ENCODE measurements at regions not wholly inside any gene's neighbourhood (a gene's known extent, or its start where the extent isn't known, plus 50 kb on each side); places are given as distances from the start of the nearest gene placed in this dataset.

GRCh38 chr5:143870362-143870761 is 58.4 kb downstream of the HMHB1 start:
- no peak for DNase-seq

GRCh38 chr5:143870871-143871632 is 59.1 kb downstream of the HMHB1 start:
- no peak for DNase-seq

- no peak for DNase-seq
These were observed 59.7 kb downstream of the HMHB1 start for GRCh38 chr5:143871672-143872071.

GRCh38 chr5:143874312-143874711 is 62.4 kb downstream of the HMHB1 start:
- no peak for DNase-seq

GRCh38 chr5:143877196-143877595 is 65.2 kb downstream of the HMHB1 start:
- no peak for DNase-seq

GRCh38 chr5:143878430-143878829 is 66.5 kb downstream of the HMHB1 start:
- no peak for DNase-seq

GRCh38 chr5:143879646-143880045 is 67.7 kb downstream of the HMHB1 start:
- DNase-seq = no peak

GRCh38 chr5:143880178-143880577 is 68.2 kb downstream of the HMHB1 start:
- DNase-seq = no peak

- DNase-seq = no peak
These were observed 70.6 kb downstream of the HMHB1 start for GRCh38 chr5:143882520-143882919.

GRCh38 chr5:143886096-143886495 is 74.1 kb downstream of the HMHB1 start:
- DNase-seq = no peak

- peak; percentile 36 for DNase-seq
These were observed 75.0 kb downstream of the HMHB1 start for GRCh38 chr5:143886651-143887638.

- DNase-seq = no peak
These were observed 76.1 kb downstream of the HMHB1 start for GRCh38 chr5:143887903-143888665.

GRCh38 chr5:143888912-143889311 is 77.0 kb downstream of the HMHB1 start:
- no peak for DNase-seq

- DNase-seq = peak; percentile 47
These were observed 78.0 kb downstream of the HMHB1 start for GRCh38 chr5:143889986-143890385.

- peak; percentile 73 for DNase-seq
These were observed 78.5 kb downstream of the HMHB1 start for GRCh38 chr5:143890487-143890886.

- no peak for DNase-seq
These were observed 80.3 kb downstream of the HMHB1 start for GRCh38 chr5:143892271-143892670.

GRCh38 chr5:143892908-143893307 is 80.9 kb downstream of the HMHB1 start:
- no peak for DNase-seq

GRCh38 chr5:143893638-143894037 is 81.7 kb downstream of the HMHB1 start:
- DNase-seq = no peak

- DNase-seq = no peak
These were observed 84.6 kb downstream of the HMHB1 start for GRCh38 chr5:143896516-143896915.

GRCh38 chr5:143896966-143897365 is 85.0 kb downstream of the HMHB1 start:
- no peak for DNase-seq

- DNase-seq = no peak
These were observed 86.4 kb downstream of the HMHB1 start for GRCh38 chr5:143898381-143898780.

- DNase-seq = no peak
These were observed 87.1 kb downstream of the HMHB1 start for GRCh38 chr5:143898916-143899591.

GRCh38 chr5:143908959-143909358 is 97.0 kb downstream of the HMHB1 start:
- no peak for DNase-seq

Data from NCI-H1436 treated with DMSO at 0.1 percent for 48 hours (cell line).